ENCODE measurements at regions not wholly inside any gene's neighbourhood (a gene's known extent, or its start where the extent isn't known, plus 50 kb on each side); places are given as distances from the start of the nearest gene placed in this dataset.

- TF ChIP-seq CTCF (IDR thresholded peaks at IDR 0.05) (no peak), REST (IDR thresholded peaks at IDR 0.05; ENCODE audit: insufficient read depth in 1 of 2, low read depth in 2 of 2, low read length in 1 of 2) (no peak), SIN3A (IDR thresholded peaks at IDR 0.05; ENCODE audit: borderline replicate concordance, insufficient read depth, low read depth, low read length) (no peak), POLR2AphosphoS5 (IDR thresholded peaks at IDR 0.05; ENCODE audit: low read depth, low read length) (no peak), TCF7L2 (IDR thresholded peaks at IDR 0.05; ENCODE audit: low read depth, low read length) (no peak)
Observed at GRCh38 chr2:65944213-65944612, 490.7 kb upstream of the MEIS1 start.

Data from Panc1 (cell line).